ENCODE measurements at regions not wholly inside any gene's neighbourhood (a gene's known extent, or its start where the extent isn't known, plus 50 kb on each side); places are given as distances from the start of the nearest gene placed in this dataset.
A peak's percentile ranks its signal among the peaks of the same experiment; 100 is the strongest.

DNA sequence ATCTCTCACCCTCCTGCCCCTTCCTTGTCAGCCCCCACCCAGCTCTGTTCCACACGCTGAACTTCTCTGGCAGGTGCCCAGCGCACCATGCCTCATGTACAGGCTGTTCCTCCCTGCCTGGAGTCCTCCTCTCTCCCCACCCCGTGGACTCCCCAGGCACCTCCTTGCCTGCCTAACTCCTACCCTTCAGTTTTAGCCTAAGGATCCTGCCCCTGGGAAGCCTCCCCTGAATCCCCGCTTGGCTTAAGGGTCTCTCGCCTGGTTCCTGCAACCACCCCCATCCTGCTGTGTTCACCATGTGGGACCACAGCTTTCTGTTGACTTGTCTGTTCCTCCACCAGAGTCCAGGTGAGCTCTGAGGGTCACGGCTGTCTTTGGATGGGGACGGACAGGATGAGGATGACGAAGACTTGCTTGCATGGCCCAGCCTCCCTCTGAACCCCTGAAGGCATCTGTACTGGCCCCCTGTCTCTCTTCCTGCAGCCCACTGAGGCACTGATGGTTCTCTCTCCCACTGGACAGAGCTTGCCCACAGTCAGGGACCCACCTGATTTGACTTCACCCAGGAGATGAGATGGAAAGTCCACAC lies 153.2 kb upstream of the C1orf174 start:
- WGBS, 2 donors = 81 to 84% methylated on average over 8 of the region's 8 CpGs
- TF ChIP-seq, protein P1, sequence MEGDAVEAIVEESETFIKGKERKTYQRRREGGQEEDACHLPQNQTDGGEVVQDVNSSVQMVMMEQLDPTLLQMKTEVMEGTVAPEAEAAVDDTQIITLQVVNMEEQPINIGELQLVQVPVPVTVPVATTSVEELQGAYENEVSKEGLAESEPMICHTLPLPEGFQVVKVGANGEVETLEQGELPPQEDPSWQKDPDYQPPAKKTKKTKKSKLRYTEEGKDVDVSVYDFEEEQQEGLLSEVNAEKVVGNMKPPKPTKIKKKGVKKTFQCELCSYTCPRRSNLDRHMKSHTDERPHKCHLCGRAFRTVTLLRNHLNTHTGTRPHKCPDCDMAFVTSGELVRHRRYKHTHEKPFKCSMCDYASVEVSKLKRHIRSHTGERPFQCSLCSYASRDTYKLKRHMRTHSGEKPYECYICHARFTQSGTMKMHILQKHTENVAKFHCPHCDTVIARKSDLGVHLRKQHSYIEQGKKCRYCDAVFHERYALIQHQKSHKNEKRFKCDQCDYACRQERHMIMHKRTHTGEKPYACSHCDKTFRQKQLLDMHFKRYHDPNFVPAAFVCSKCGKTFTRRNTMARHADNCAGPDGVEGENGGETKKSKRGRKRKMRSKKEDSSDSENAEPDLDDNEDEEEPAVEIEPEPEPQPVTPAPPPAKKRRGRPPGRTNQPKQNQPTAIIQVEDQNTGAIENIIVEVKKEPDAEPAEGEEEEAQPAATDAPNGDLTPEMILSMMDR (IDR thresholded peaks at IDR 0.05) = no peak
- no peak for TF ChIP-seq POLR2A (IDR thresholded peaks at IDR 0.05)
- H3K4me3 ChIP-seq (ENCODE audit: low read depth, poor library complexity, severe bottlenecking) = no peak overlapping the region
- DNase-seq (ENCODE audit: low spot score in 2 of 2) = peak in 1 of 2 donors; percentile 79
- intact Hi-C loops (cut with DNase I; ENCODE audit: low total_unique reads) = loop anchor here (2.0 kb wide), 1 partner anchor 64 kb away; no protein-coding TSS in a partner anchor

GRCh38 chr1:4053774-4054173 lies 153.7 kb upstream of the C1orf174 start:
- 67 to 73% methylated on average over 5 of the region's 5 CpGs for WGBS, 2 donors
- peak in 1 of 2 donors; percentile 79 for DNase-seq (ENCODE audit: low spot score in 2 of 2)

GRCh38 chr1:4055294-4055967 lies 155.4 kb upstream of the C1orf174 start:
- TF ChIP-seq POLR2A (IDR thresholded peaks at IDR 0.05) = no peak
- TF ChIP-seq, protein P1 (IDR thresholded peaks at IDR 0.05) = no peak
- DNase-seq (ENCODE audit: low spot score in 2 of 2) = peak in 1 of 2 donors; percentile 79

More at GRCh38 chr1:4053774-4054173, 153.7 kb upstream of the C1orf174 start:
- no peak overlapping the region for H3K4me3 ChIP-seq (ENCODE audit: low read depth, poor library complexity, severe bottlenecking)
- intact Hi-C loops (cut with DNase I; ENCODE audit: low total_unique reads) = loop anchor here (2.0 kb wide), 1 partner anchor 63 kb away; no protein-coding TSS in a partner anchor
- TF ChIP-seq POLR2A (IDR thresholded peaks at IDR 0.05) = no peak
- TF ChIP-seq, protein P1 (IDR thresholded peaks at IDR 0.05) = no peak

GRCh38 chr1:4056422-4056821 lies 156.3 kb upstream of the C1orf174 start:
- intact Hi-C loops (cut with DNase I; ENCODE audit: low total_unique reads) = no loop called here
- WGBS, 2 donors = 85 to 93% methylated on average over 9 of the region's 9 CpGs
- TF ChIP-seq, protein P1 (IDR thresholded peaks at IDR 0.05) = no peak
- TF ChIP-seq POLR2A (IDR thresholded peaks at IDR 0.05) = no peak
- H3K4me3 ChIP-seq (ENCODE audit: low read depth, poor library complexity, severe bottlenecking) = no peak overlapping the region
- DNase-seq (ENCODE audit: low spot score in 2 of 2) = peak in 1 of 2 donors; percentile 32

More at GRCh38 chr1:4055294-4055967, 155.4 kb upstream of the C1orf174 start:
- H3K4me3 ChIP-seq (ENCODE audit: low read depth, poor library complexity, severe bottlenecking) = no peak overlapping the region
- 63 to 84% methylated on average over 9 to 16 of the region's 16 CpGs for WGBS, 2 donors
- intact Hi-C loops (cut with DNase I; ENCODE audit: low total_unique reads) = no loop called here

DNA sequence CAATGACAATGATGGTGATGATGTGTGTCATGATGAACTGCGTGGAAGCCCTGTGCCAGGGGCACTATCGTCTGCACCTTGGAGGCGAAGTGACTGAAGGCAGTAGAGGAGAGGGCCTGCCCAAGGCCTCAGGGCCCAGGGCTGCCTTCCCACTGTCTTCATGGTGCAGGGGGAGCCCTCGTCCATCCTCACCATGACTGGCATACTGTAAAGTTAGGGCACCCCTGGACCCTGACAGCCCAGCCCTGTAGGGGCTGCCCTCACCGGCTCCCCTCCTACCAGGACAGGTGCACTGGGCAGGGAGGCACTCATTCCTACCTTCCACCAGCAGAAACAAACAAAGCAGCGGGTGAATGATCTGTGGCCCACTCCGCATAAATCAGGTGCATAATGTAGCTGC lies 156.9 kb upstream of the C1orf174 start:
- DNase-seq (ENCODE audit: low spot score in 2 of 2) = peak in 1 of 2 donors; percentile 40
- intact Hi-C loops (cut with DNase I; ENCODE audit: low total_unique reads) = no loop called here
- no peak for TF ChIP-seq POLR2A (IDR thresholded peaks at IDR 0.05)
- TF ChIP-seq, protein P1 (IDR thresholded peaks at IDR 0.05) = no peak
- no peak overlapping the region for H3K4me3 ChIP-seq (ENCODE audit: low read depth, poor library complexity, severe bottlenecking)
- 76 to 84% methylated on average over 7 of the region's 7 CpGs for WGBS, 2 donors
